H1 (cell line): ENCODE measurements at regions not wholly inside any gene's neighbourhood (a gene's known extent, or its start where the extent isn't known, plus 50 kb on each side); places are given as distances from the start of the nearest gene placed in this dataset.

ENCODE experiments used
- CTCF ChIA-PET: fragments of 300-600 bp; sonication (Branson Sonifier 250); formaldehyde crosslinking; loops from one replicate; lab custom pipeline; 2021; ENCODE audit not compliant: partially characterized antibody; lab: Charles Lee
- POLR2A ChIA-PET: fragments of 300-600 bp; sonication (Branson Sonifier 250); formaldehyde crosslinking; loops from one replicate; lab custom pipeline; 2021; ENCODE audit warnings: inconsistent platforms; ENCODE audit not compliant: partially characterized antibody; lab: Charles Lee
- DNase-seq, 2 experiments: peaks; one replicate each; pipeline versions ENCODE4 v3.0.0 to v3.0.0-alpha.2; 2010 to 2022; ENCODE audit warnings: low spot score in 2 of 2, low read depth in 1 of 2, mixed read lengths in 1 of 2
- FAIRE-seq: peaks from 2 replicates; lab custom pipeline; 2011; peaks lifted over from hg19 to GRCh38; lab: Jason Lieb, UNC
- H2AFZ ChIP-seq: 2 replicates; pipeline ENCODE4 v1.8.1; 2012; ENCODE audit warnings: low read length, inconsistent platforms
- H2AK5ac ChIP-seq: 2 replicates; pipeline ENCODE4 v1.6.1; 2013; ENCODE audit warnings: low read depth, low read length
- H2BK120ac ChIP-seq: replicated peaks from 2 replicates; pipeline ENCODE3; 2013; ENCODE audit warnings: low read depth, low read length, inconsistent platforms
- H2BK12ac ChIP-seq: 2 replicates; pipeline ENCODE4 v1.6.1; 2013; ENCODE audit warnings: low read depth, low read length
- H2BK15ac ChIP-seq: 2 replicates; pipeline ENCODE4 v1.6.1; 2013; ENCODE audit warnings: low read length
- H2BK20ac ChIP-seq: 2 replicates; pipeline ENCODE4 v1.6.1; 2013; ENCODE audit warnings: low read length
- H2BK5ac ChIP-seq: 2 replicates; pipeline ENCODE4 v1.6.1; 2013; ENCODE audit warnings: low read depth, low read length
- H3K14ac ChIP-seq: 2 replicates; pipeline ENCODE4 v1.6.1; 2013; ENCODE audit warnings: inconsistent platforms; ENCODE audit not compliant: insufficient read length
- H3K18ac ChIP-seq: 2 replicates; pipeline ENCODE4 v1.6.1; 2013; ENCODE audit warnings: low read length; ENCODE audit errors: extremely low read depth
- H3K23ac ChIP-seq: 2 replicates; pipeline ENCODE4 v1.6.1; 2013; ENCODE audit warnings: inconsistent platforms; ENCODE audit not compliant: insufficient read length
- H3K23me2 ChIP-seq: 2 replicates; pipeline ENCODE4 v1.6.1; 2013; ENCODE audit warnings: low read depth, low read length
- H3K27ac ChIP-seq: 2 replicates; pipeline ENCODE4 v1.6.1; 2011; ENCODE audit warnings: low read depth, low read length, inconsistent platforms
- H3K27me3 ChIP-seq, 4 experiments: replicated peaks in 1 of 4; 1 replicate in 1 of 4; 2 replicates in 3 of 4; pipeline versions ENCODE4 v1.6.1 to v1.8.1; 2011 to 2013; ENCODE audit warnings: low read length in 3 of 4, mild to moderate bottlenecking in 3 of 4, inconsistent platforms in 2 of 4, mixed read lengths in 2 of 4, moderate library complexity in 1 of 4; ENCODE audit not compliant: control insufficient read depth in 3 of 4, insufficient read depth in 3 of 4; ENCODE audit errors: extremely low read depth in 1 of 4
- H3K36me3 ChIP-seq, 4 experiments: 2 replicates each; pipeline versions ENCODE4 v1.6.1 to v1.8.1; 2011 to 2013; ENCODE audit warnings: mild to moderate bottlenecking in 4 of 4, low read length in 3 of 4, moderate library complexity in 2 of 4, control low read depth in 1 of 4, inconsistent platforms in 1 of 4; ENCODE audit not compliant: insufficient read depth in 4 of 4, control insufficient read depth in 2 of 4
- H3K4ac ChIP-seq: replicated peaks from 2 replicates; pipeline ENCODE3; 2013; ENCODE audit warnings: low read length, low read depth, mixed read lengths, inconsistent platforms; ENCODE audit not compliant: insufficient read length
- H3K4me1 ChIP-seq, 4 experiments: replicated peaks in 1 of 4; 1 replicate in 1 of 4; 2 replicates in 3 of 4; pipeline versions ENCODE4 v1.6.1 to v1.8.1; 2011 to 2013; ENCODE audit warnings: low read length in 3 of 4, inconsistent platforms in 2 of 4, mixed read lengths in 1 of 4; ENCODE audit not compliant: insufficient read depth in 4 of 4, control insufficient read depth in 3 of 4
- H3K4me2 ChIP-seq, 2 experiments: 2 replicates each; pipeline versions ENCODE4 v1.6.1 to v1.8.1; 2011 to 2013; ENCODE audit warnings: low read depth in 2 of 2, low read length in 2 of 2, control low read depth in 1 of 2, inconsistent platforms in 1 of 2, mild to moderate bottlenecking in 1 of 2; ENCODE audit not compliant: insufficient read depth in 1 of 2
- H3K4me3 ChIP-seq, 4 experiments: fragments of 200-600, 300-600 bp in 1 of 4; sonication (generic), shearing (Covaris generic), sonication (Bioruptor Twin) in 1 of 4; 2 replicates each; pipeline versions ENCODE4 v1.5.1 to v1.8.1; 2011 to 2016; ENCODE audit warnings: low read length in 4 of 4, low read depth in 3 of 4, control low read depth in 2 of 4, inconsistent platforms in 2 of 4, mild to moderate bottlenecking in 2 of 4, mixed read lengths in 1 of 4, moderate library complexity in 1 of 4; ENCODE audit not compliant: insufficient read depth in 2 of 4; ENCODE audit errors: extremely low read depth in 1 of 4
- H3K56ac ChIP-seq: replicated peaks from 2 replicates; pipeline ENCODE3; 2013; ENCODE audit warnings: low read depth, mild to moderate bottlenecking, mixed read lengths, low read length, inconsistent platforms; ENCODE audit not compliant: insufficient read length
- H3K79me1 ChIP-seq: 2 replicates; pipeline ENCODE4 v1.6.1; 2013; ENCODE audit warnings: low read depth, low read length, control low read depth
- H3K79me2 ChIP-seq, 2 experiments: 2 replicates each; pipeline versions ENCODE4 v1.6.1 to v1.8.1; 2012 to 2013; ENCODE audit warnings: low read length in 2 of 2, mild to moderate bottlenecking in 2 of 2, inconsistent platforms in 1 of 2; ENCODE audit not compliant: insufficient read depth in 2 of 2, control insufficient read depth in 1 of 2
- H3K9ac ChIP-seq, 4 experiments: replicated peaks in 1 of 4; 1 replicate in 1 of 4; 2 replicates in 3 of 4; pipeline versions ENCODE4 v1.6.1 to v1.8.1; 2011 to 2013; ENCODE audit warnings: low read depth in 3 of 4, low read length in 3 of 4, control low read depth in 2 of 4, mild to moderate bottlenecking in 2 of 4, moderate library complexity in 2 of 4, inconsistent platforms in 1 of 4; ENCODE audit errors: extremely low read depth in 1 of 4
- H3K9me3 ChIP-seq, 2 experiments: 2 replicates each; pipeline versions ENCODE4 v1.6.1 to v1.8.1; 2012 to 2013; ENCODE audit warnings: mild to moderate bottlenecking in 2 of 2, moderate library complexity in 2 of 2, control low read depth in 1 of 2, inconsistent platforms in 1 of 2, low read depth in 1 of 2, low read length in 1 of 2, mixed read lengths in 1 of 2; ENCODE audit not compliant: insufficient read depth in 2 of 2
- H4K20me1 ChIP-seq, 2 experiments: replicated peaks in 1 of 2; 2 replicates each; pipeline versions ENCODE3 to v1.8.1; 2011 to 2013; ENCODE audit warnings: inconsistent platforms in 2 of 2, low read length in 2 of 2, mild to moderate bottlenecking in 1 of 2; ENCODE audit not compliant: insufficient read depth in 2 of 2, control insufficient read depth in 1 of 2
- H4K5ac ChIP-seq: 2 replicates; pipeline ENCODE4 v1.6.1; 2013; ENCODE audit warnings: low read length, low read depth, mixed read lengths, inconsistent platforms; ENCODE audit not compliant: insufficient read length
- H4K8ac ChIP-seq: 2 replicates; pipeline ENCODE4 v1.8.0; 2013; ENCODE audit warnings: mild to moderate bottlenecking, moderate library complexity, low read length, inconsistent platforms; ENCODE audit not compliant: insufficient read depth; ENCODE audit errors: extremely low read depth
- H4K91ac ChIP-seq: replicated peaks from 2 replicates; pipeline ENCODE3; 2013; ENCODE audit warnings: low read length, mixed read lengths, inconsistent platforms; ENCODE audit not compliant: insufficient read length
- BACH1 ChIP-seq: IDR thresholded peaks from 2 replicates; pipeline ENCODE4 v1.6.1; 2012; ENCODE audit warnings: low read length, improper control_type of control experiment
- BCL11A ChIP-seq, 2 experiments: IDR thresholded peaks; one replicate each; pipeline ENCODE4 v1.6.1; 2011; ENCODE audit warnings: low read depth in 2 of 2, low read length in 2 of 2, mild to moderate bottlenecking in 2 of 2
- GABPA ChIP-seq: IDR thresholded peaks from 2 replicates; pipeline ENCODE4 v1.6.1; 2011; ENCODE audit warnings: mild to moderate bottlenecking, low read length, moderate library complexity, borderline replicate concordance; ENCODE audit not compliant: insufficient read depth
- GTF2F1 ChIP-seq: IDR thresholded peaks from 2 replicates; pipeline ENCODE4 v1.6.1; 2012; ENCODE audit warnings: low read depth, low read length, improper control_type of control experiment, borderline replicate concordance
- MAX ChIP-seq: IDR thresholded peaks from 2 replicates; pipeline ENCODE4 v1.6.1; 2012; ENCODE audit warnings: inconsistent platforms
- SIRT6 ChIP-seq: IDR thresholded peaks from one replicate; pipeline ENCODE4 v1.7.1; 2012; ENCODE audit warnings: low read length, inconsistent platforms
- WGBS, 2 experiments: shearing (Covaris generic) in 1 of 2; methylation state at CpG; one replicate each; pipeline versions ENCODE4 v1.1.6 to v1.1.7; 2013 to 2015; ENCODE audit warnings: low lambda C conversion rate in 2 of 2, mixed read lengths in 2 of 2, inconsistent platforms in 1 of 2, low coverage in 1 of 2, missing lambda C conversion rate in 1 of 2; ENCODE audit not compliant: insufficient replicate concordance in 2 of 2, insufficient coverage in 1 of 2, insufficient read length in 1 of 2; ENCODE audit errors: extremely low coverage in 1 of 2, missing lambda C conversion rate in 1 of 2; 5-methylcytosine and 5-hydroxymethylcytosine counted together

GRCh38 chr4:189385579-189385978 lies 555.1 kb upstream of the FRG1 start:
- POLR2A ChIA-PET: no interaction called here
- FAIRE-seq (no peak), DNase-seq (no peak)
- H4K20me1 ChIP-seq: no peaks in the 10 kb centered on the region
- CTCF ChIA-PET: interaction anchor here (1.2 kb wide), 1 partner anchor 42 kb away, joined by 3 read pairs; no protein-coding TSS in a partner anchor
- H2AFZ ChIP-seq: no peak overlapping the region
- no peak overlapping the region for H4K91ac ChIP-seq
- H2AK5ac ChIP-seq: no peak overlapping the region
- H3K4me3 ChIP-seq: no peak overlapping the region
- no peaks in the 10 kb centered on the region for H3K27me3 ChIP-seq
- H3K79me1 ChIP-seq: no peaks in the 10 kb centered on the region
- WGBS, 2 experiments: 89% methylated on average over 2 of the region's 2 CpGs; no CpG with 5 or more reads in 1 of the 2 experiments
- H3K27ac ChIP-seq: no peak overlapping the region
- H3K9ac ChIP-seq: no peak overlapping the region
- no peak overlapping the region for H3K18ac ChIP-seq
- no peak overlapping the region for H4K8ac ChIP-seq
- H3K79me2 ChIP-seq: no peaks in the 10 kb centered on the region
- no peaks in the 10 kb centered on the region for H3K23me2 ChIP-seq
- H3K14ac ChIP-seq: no peak overlapping the region
- H3K36me3 ChIP-seq: no peaks in the 10 kb centered on the region
- H2BK120ac ChIP-seq: no peak overlapping the region
- no peak overlapping the region for H2BK20ac ChIP-seq
- no peak overlapping the region for H3K23ac ChIP-seq
- no peak overlapping the region for H4K5ac ChIP-seq
- H3K4me2 ChIP-seq: no peak overlapping the region
- H3K4ac ChIP-seq: no peak overlapping the region
- no peak overlapping the region for H2BK5ac ChIP-seq
- no peak overlapping the region for H3K56ac ChIP-seq
- H3K9me3 ChIP-seq: no peaks in the 10 kb centered on the region
- TF ChIP-seq SIRT6: no peak
- TF ChIP-seq MAX: no peak
- TF ChIP-seq BCL11A (IDR thresholded peaks at IDR 0.05; ENCODE audit: low read depth in 2 of 2, low read length in 2 of 2): no peak
- TF ChIP-seq BACH1: no peak
- TF ChIP-seq GABPA: no peak
- TF ChIP-seq GTF2F1: no peak
- no peaks in the 10 kb centered on the region for H3K4me1 ChIP-seq
- H2BK12ac ChIP-seq: no peak overlapping the region
- no peak overlapping the region for H2BK15ac ChIP-seq
